Right lobe of liver (tissue), 6 donors: ENCODE measurements at regions not wholly inside any gene's neighbourhood (a gene's known extent, or its start where the extent isn't known, plus 50 kb on each side); places are given as distances from the start of the nearest gene placed in this dataset.

Experiments
- ATAC-seq, 4 donors: fragments of 200-7000 bp; cut with Tn5 transposase; one replicate each; pipeline ENCODE4 v1.9.1; 2020; ENCODE audit warnings: mild to moderate bottlenecking in 4 of 4, moderate library complexity in 4 of 4
- DNase-seq, 3 donors: peaks; one replicate each; pipeline ENCODE4 v3.0.0-alpha.2; 2020
- H3K27ac ChIP-seq, 3 donors: fragments of 200-600 bp; one replicate each; pipeline ENCODE4 v1.8.0; 2022
- H3K27me3 ChIP-seq, 2 donors: fragments of 200-600 bp; one replicate each; pipeline ENCODE4 v1.8.0; 2022
- H3K36me3 ChIP-seq, 4 donors: fragments of 200-600 bp; sonication (generic) in 1 of 4; one replicate each; pipeline versions ENCODE4 v1.5.1 to v1.8.0; 2017 to 2022; ENCODE audit warnings: control low read depth in 1 of 4
- H3K4me1 ChIP-seq, 4 donors: fragments of 200-600 bp; sonication (generic) in 1 of 4; one replicate each; pipeline versions ENCODE4 v1.5.1 to v1.8.0; 2017 to 2022; ENCODE audit warnings: control low read depth in 1 of 4
- H3K4me3 ChIP-seq, 3 donors: fragments of 200-600 bp; one replicate each; pipeline ENCODE4 v1.8.0; 2022
- H3K9me3 ChIP-seq, 4 donors: fragments of 200-600 bp; sonication (generic) in 1 of 4; one replicate each; pipeline versions ENCODE4 v1.5.1 to v1.8.0; 2017 to 2022; ENCODE audit warnings: control low read depth in 1 of 4
- CTCF ChIP-seq, 4 donors: fragments of 200-600 bp in 3 of 4; fragments of 450-650 bp in 1 of 4; IDR thresholded peaks; one replicate each; pipeline versions ENCODE4 v1.5.1 to v1.8.0; 2016 to 2022; ENCODE audit warnings: antibody characterized with exemption in 4 of 4, mild to moderate bottlenecking in 2 of 4
- POLR2A ChIP-seq: fragments of 450-650 bp; IDR thresholded peaks from one replicate; pipeline ENCODE4 v1.6.1; 2017; ENCODE audit warnings: antibody characterized with exemption, mild to moderate bottlenecking
- WGBS: methylation state at CpG from one replicate; pipeline ENCODE4 v1.1.6; 2018; ENCODE audit warnings: low coverage, low lambda C conversion rate; ENCODE audit not compliant: insufficient coverage; ENCODE audit errors: missing lambda C conversion rate; 5-methylcytosine and 5-hydroxymethylcytosine counted together
- intact Hi-C, 2 donors: fragments of 100-400 bp; cut with DNase I; formaldehyde crosslinking; loops; one replicate each; pipeline versions ENCODE4 v1.11.2 to v1.14.1; 2022
- donor health status: DM: no; HTN: yes; CAD: no.
- donor health status: DM: no; HTN: no; CAD: no.
- donor health status: DM: no; HTN: no; CAD: no.
- donor health status: DM: no; HTN: yes; CAD: no.
- donor health status: DM: no; HTN: yes; CAD: no.

GRCh38 chr11:16494918-16495691, 138.8 kb upstream of the SOX6 start:
- Histone ChIP-seq H3K9me3 (no peaks in the 10 kb centered on the region), H3K4me3 (no peak overlapping the region), H3K36me3 (no peaks in the 10 kb centered on the region), H3K4me1 (no peaks in the 10 kb centered on the region), H3K27me3 (no peaks in the 10 kb centered on the region), H3K27ac (no peak overlapping the region)
- DNase-seq, result no peak
- no peak for ATAC-seq
- intact Hi-C loops, result no loop called here
- no peak for TF ChIP-seq CTCF (IDR thresholded peaks at IDR 0.05)
- no peak for TF ChIP-seq POLR2A

DNA sequence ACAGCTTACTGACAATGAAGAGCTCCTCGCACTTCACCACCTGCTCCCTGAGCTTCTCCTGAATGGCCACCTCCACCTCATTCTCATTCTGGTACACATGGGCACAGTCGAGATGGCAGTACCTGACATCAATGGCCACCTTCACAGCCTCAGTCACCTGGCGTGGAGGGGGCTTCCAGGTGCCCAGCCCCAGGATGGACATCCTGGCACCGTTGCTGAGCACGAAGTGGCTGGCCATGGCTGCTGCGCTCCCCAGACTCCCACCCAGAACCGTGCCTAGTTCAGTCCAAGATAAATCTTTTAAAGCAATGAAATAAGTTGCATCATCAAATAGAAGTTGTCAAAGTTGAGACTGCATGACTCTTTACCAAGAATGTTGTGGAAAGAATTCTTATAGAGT, 128.1 kb upstream of the SOX6 start:
- H3K9me3 ChIP-seq, result no peaks in the 10 kb centered on the region
- H3K36me3 ChIP-seq, result no peaks in the 10 kb centered on the region
- no peaks in the 10 kb centered on the region for H3K4me1 ChIP-seq
- H3K4me3 ChIP-seq, result no peak overlapping the region
- H3K27me3 ChIP-seq, result no peaks in the 10 kb centered on the region
- TF ChIP-seq CTCF (IDR thresholded peaks at IDR 0.05) (no peak), POLR2A (no peak)
- 72% methylated on average over 2 of the region's 7 CpGs for WGBS
- no peak for ATAC-seq
- no peak overlapping the region for H3K27ac ChIP-seq
- DNase-seq, result no peak
- intact Hi-C loops, result no loop called here

DNA sequence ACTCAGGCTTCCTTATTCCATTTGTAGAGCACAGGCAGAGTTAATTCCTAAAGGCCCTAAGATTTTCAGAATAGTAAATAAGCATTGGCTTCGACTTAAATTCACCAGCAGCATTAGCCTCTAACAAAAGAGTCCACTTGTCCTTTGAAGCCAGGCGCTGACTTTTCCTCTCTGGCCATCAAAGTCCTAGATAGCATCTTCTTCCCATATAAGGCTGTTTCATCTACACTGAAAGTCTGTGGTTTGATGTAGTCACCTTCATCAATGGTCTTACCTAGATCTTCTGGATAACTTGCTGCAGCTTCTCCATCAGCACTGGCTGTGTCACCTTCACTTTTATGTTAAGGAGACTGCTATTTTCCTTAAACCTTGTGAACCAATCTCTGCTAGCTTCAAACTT, 118.3 kb upstream of the SOX6 start:
- TF ChIP-seq POLR2A (no peak), CTCF (IDR thresholded peaks at IDR 0.05) (no peak)
- Histone ChIP-seq H3K4me3 (no peak overlapping the region), H3K9me3 (no peaks in the 10 kb centered on the region), H3K27me3 (no peaks in the 10 kb centered on the region), H3K36me3 (no peaks in the 10 kb centered on the region), H3K4me1 (no peaks in the 10 kb centered on the region), H3K27ac (no peak overlapping the region)
- ATAC-seq (no peak), DNase-seq (no peak)
- intact Hi-C loops, result no loop called here
- 83% methylated on average over 2 of the region's 2 CpGs for WGBS

DNA sequence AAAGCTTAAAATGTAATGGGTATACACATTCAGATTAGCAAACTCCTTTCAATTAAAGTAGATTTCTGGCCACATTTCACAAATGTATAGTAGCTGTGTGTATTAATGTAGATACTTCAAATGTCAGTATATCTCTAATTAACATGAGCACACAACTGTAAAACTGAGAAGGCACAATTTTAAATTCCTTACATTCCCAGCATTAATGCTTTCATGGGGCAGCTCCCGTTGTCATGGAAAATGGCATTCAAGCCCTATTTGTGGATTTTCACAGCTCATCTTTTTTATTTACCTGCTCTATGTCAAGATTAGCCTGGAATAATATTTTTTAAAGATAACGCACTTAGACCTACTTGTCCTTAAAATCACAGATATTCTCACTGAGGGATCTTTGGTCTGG, 113.6 kb upstream of the SOX6 start:
- no peaks in the 10 kb centered on the region for H3K27me3 ChIP-seq
- no peaks in the 10 kb centered on the region for H3K4me1 ChIP-seq
- WGBS, result 74% methylated on average over 2 of the region's 2 CpGs
- H3K9me3 ChIP-seq, result no peaks in the 10 kb centered on the region
- H3K36me3 ChIP-seq, result no peaks in the 10 kb centered on the region
- no peak overlapping the region for H3K4me3 ChIP-seq
- TF ChIP-seq CTCF (IDR thresholded peaks at IDR 0.05), result no peak
- TF ChIP-seq POLR2A, result no peak
- DNase-seq (no peak), ATAC-seq (no peak)
- H3K27ac ChIP-seq, result no peak overlapping the region
- intact Hi-C loops, result no loop called here
